ENCODE measurements at regions not wholly inside any gene's neighbourhood (a gene's known extent, or its start where the extent isn't known, plus 50 kb on each side); places are given as distances from the start of the nearest gene placed in this dataset.

GRCh38 chr1:114032271-114033215 lies 53.3 kb downstream of the OLFML3 start:
- Histone ChIP-seq H3K9me3 (no peaks in the 10 kb centered on the region), H3K4me1 (peaks cover 21% of the 10 kb centered on the region), H3K36me3 (ENCODE audit: insufficient read depth in 1 of 2, low read depth in 1 of 2) (no peaks in the 10 kb centered on the region), H3K27me3 (ENCODE audit: insufficient read depth in 3 of 3, low read length in 2 of 3) (no peaks in the 10 kb centered on the region), H3K4me3 (no peak overlapping the region), H3K27ac (peak overlapping the region; percentile 76)
- DNase-seq, result no peak
- WGBS, 3 donors, result 66 to 68% (median 67%) methylated on average over 7 of the region's 7 CpGs
- peak; percentile 94 to 98 (median 97) for ATAC-seq
- TF ChIP-seq CTCF (IDR thresholded peaks at IDR 0.05), result no peak
- intact Hi-C loops (cut with DNase I), result loop anchor here in 1 of 2 donors (10.0 kb wide), 1 partner anchor 122 kb away; the partner anchor contains the start of gene SYT6

- TF ChIP-seq CTCF (IDR thresholded peaks at IDR 0.05), result peak; percentile 41
- no peak for DNase-seq
- H3K9me3 ChIP-seq, result no peaks in the 10 kb centered on the region
- ATAC-seq, result peak; percentile 34 to 64 (median 62)
- 48 to 57% (median 48%) methylated on average over 5 of the region's 5 CpGs for WGBS, 3 donors
- no peaks in the 10 kb centered on the region for H3K27me3 ChIP-seq (ENCODE audit: insufficient read depth in 3 of 3, low read length in 2 of 3)
- H3K4me3 ChIP-seq, result no peak overlapping the region
- peak overlapping the region; percentile 76 for H3K27ac ChIP-seq
- no peaks in the 10 kb centered on the region for H3K36me3 ChIP-seq (ENCODE audit: insufficient read depth in 1 of 2, low read depth in 1 of 2)
- intact Hi-C loops (cut with DNase I), result loop anchor here in 1 of 2 donors (10.0 kb wide), 1 partner anchor 122 kb away; the partner anchor contains the start of gene SYT6
- H3K4me1 ChIP-seq, result peaks cover 16% of the 10 kb centered on the region
Observed at GRCh38 chr1:114033216-114033706, 54.0 kb downstream of the OLFML3 start.

- no peak overlapping the region for H3K27ac ChIP-seq
- no peak overlapping the region for H3K4me3 ChIP-seq
- H3K4me1 ChIP-seq, result peaks cover 16% of the 10 kb centered on the region
- ATAC-seq (no peak), DNase-seq (no peak)
- TF ChIP-seq CTCF (IDR thresholded peaks at IDR 0.05), result no peak
- intact Hi-C loops (cut with DNase I), result loop anchor here in 1 of 2 donors (10.0 kb wide), 1 partner anchor 121 kb away; the partner anchor contains the start of gene SYT6
- H3K27me3 ChIP-seq (ENCODE audit: insufficient read depth in 3 of 3, low read length in 2 of 3), result no peaks in the 10 kb centered on the region
- no peaks in the 10 kb centered on the region for H3K36me3 ChIP-seq (ENCODE audit: insufficient read depth in 1 of 2, low read depth in 1 of 2)
- 42 to 57% (median 56%) methylated on average over 2 of the region's 2 CpGs for WGBS, 3 donors
- H3K9me3 ChIP-seq, result no peaks in the 10 kb centered on the region
Observed at GRCh38 chr1:114033961-114034360, 54.7 kb downstream of the OLFML3 start.

DNA sequence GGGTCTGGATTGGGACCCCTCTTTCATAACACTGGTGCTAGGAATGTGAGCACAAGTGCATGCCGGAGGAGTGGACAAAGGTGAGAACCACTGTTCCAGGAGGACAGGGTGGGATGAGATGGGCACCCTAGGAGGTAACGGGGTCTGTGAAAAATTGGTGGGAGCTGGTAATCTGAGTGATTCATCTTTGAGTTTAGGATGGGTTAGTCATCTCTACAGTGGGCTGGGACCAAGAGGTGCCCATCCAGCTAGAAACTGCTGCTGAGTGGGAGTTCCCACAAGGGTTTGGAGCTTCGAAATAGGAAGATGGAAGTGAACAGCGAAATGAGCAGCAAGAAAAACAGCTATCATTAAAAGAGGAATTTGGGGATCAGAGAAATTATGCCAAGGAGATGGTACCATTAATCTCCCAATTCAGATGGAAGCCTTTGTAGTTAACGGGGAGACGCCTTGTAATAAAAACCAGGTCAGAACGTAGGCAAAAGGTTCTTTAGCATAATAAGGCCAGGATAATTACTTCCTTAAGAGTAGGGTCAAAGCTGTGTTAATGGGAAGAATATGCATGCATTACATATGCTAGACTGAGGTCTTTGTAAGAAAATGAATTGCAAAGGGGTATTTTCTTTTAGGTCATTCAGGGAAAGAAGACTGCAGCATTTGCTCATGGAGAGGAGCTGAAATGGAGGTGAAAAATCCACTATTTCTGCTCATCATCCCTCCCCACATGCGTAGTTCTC lies 55.5 kb downstream of the OLFML3 start:
- intact Hi-C loops (cut with DNase I), result loop anchor here in 1 of 2 donors (10.0 kb wide), 1 partner anchor 120 kb away; the partner anchor contains the start of gene SYT6
- no peak overlapping the region for H3K27ac ChIP-seq
- H3K4me3 ChIP-seq, result no peak overlapping the region
- peaks cover 16% of the 10 kb centered on the region for H3K4me1 ChIP-seq
- ATAC-seq (no peak), DNase-seq (no peak)
- H3K9me3 ChIP-seq, result no peaks in the 10 kb centered on the region
- WGBS, 3 donors, result 73 to 75% (median 74%) methylated on average over 8 of the region's 8 CpGs
- TF ChIP-seq CTCF (IDR thresholded peaks at IDR 0.05), result no peak
- no peaks in the 10 kb centered on the region for H3K36me3 ChIP-seq (ENCODE audit: insufficient read depth in 1 of 2, low read depth in 1 of 2)
- no peaks in the 10 kb centered on the region for H3K27me3 ChIP-seq (ENCODE audit: insufficient read depth in 3 of 3, low read length in 2 of 3)
